ENCODE measurements at regions not wholly inside any gene's neighbourhood (a gene's known extent, or its start where the extent isn't known, plus 50 kb on each side); places are given as distances from the start of the nearest gene placed in this dataset.

- no peak for DNase-seq (ENCODE audit: low read depth, low spot score)
- BruUV-seq (replicated peaks): no TSS peak
- ChIA-PET POLR2A (no interaction called here), SMC1A (ENCODE audit: uncharacterized antibody, unreplicated experiment) (no interaction called here), CTCF (no interaction called here), RAD21 (ENCODE audit: unreplicated experiment) (no interaction called here)
- no peak overlapping the region for H3K4me3 ChIP-seq
- H3K36me3 ChIP-seq (ENCODE audit: control insufficient read depth in 2 of 2, insufficient read depth in 2 of 2, low read length in 1 of 2): no peaks in the 10 kb centered on the region
- FAIRE-seq: no peak
- H2AFZ ChIP-seq (ENCODE audit: control insufficient read depth, low read depth, low read length): no peak overlapping the region
- in situ Hi-C loops (cut with MboI) (no loop called here), intact Hi-C loops (cut with micrococcal nuclease; ENCODE audit: unreplicated experiment) (no loop called here)
- no peaks in the 10 kb centered on the region for H3K79me2 ChIP-seq (ENCODE audit: control insufficient read depth, insufficient read depth, low read length)
- no peaks in the 10 kb centered on the region for H4K20me1 ChIP-seq (ENCODE audit: control insufficient read depth, insufficient read depth)
- ATAC-seq: no peak
- H3K27ac ChIP-seq (ENCODE audit: control insufficient read depth, insufficient read depth): no peak overlapping the region
- no peak overlapping the region for H3K9ac ChIP-seq (ENCODE audit: control insufficient read depth, insufficient read depth, low read length)
- no peaks in the 10 kb centered on the region for H3K27me3 ChIP-seq (replicated peaks in 1 of 2; ENCODE audit: control insufficient read depth in 2 of 2, insufficient read depth in 2 of 2, low read length in 1 of 2)
- WGBS (ENCODE audit: insufficient coverage, insufficient replicate concordance, low lambda C conversion rate, missing lambda C conversion rate): 66% methylated on average over 4 of the region's 4 CpGs
- no peak for TF ChIP-seq CEBPZ (IDR thresholded peaks at IDR 0.05; ENCODE audit: low read depth, low read length)
- TF ChIP-seq SMC3 (IDR thresholded peaks at IDR 0.05; ENCODE audit: borderline replicate concordance, low read length): no peak
- no peak for TF ChIP-seq BACH1 (IDR thresholded peaks at IDR 0.05; ENCODE audit: borderline replicate concordance)
- TF ChIP-seq ATF2 (IDR thresholded peaks at IDR 0.05; ENCODE audit: low read length): no peak
- no peak for TF ChIP-seq ZNF24 (IDR thresholded peaks at IDR 0.05)
- TF ChIP-seq PKNOX1 (IDR thresholded peaks at IDR 0.05): no peak
- no peak for TF ChIP-seq BRCA1 (IDR thresholded peaks at IDR 0.05; ENCODE audit: low read depth, low read length)
- no peak overlapping the region for H3K4me2 ChIP-seq (ENCODE audit: control insufficient read depth, insufficient read depth)
- peaks cover 5% of the 10 kb centered on the region; the same call in 1 of the 2 replicates for H3K4me1 ChIP-seq (ENCODE audit: control insufficient read depth, insufficient read depth, low read length)
- H3K9me3 ChIP-seq (replicated peaks; ENCODE audit: control insufficient read depth, insufficient read depth, low read length): no peaks in the 10 kb centered on the region; the same call in 2 of the 3 replicates
These were observed 269.8 kb downstream of the BCL11A start for GRCh38 chr2:60283626-60284025.

All from GM12878 (cell line).